ENCODE measurements at regions not wholly inside any gene's neighbourhood (a gene's known extent, or its start where the extent isn't known, plus 50 kb on each side); places are given as distances from the start of the nearest gene placed in this dataset.

DNA sequence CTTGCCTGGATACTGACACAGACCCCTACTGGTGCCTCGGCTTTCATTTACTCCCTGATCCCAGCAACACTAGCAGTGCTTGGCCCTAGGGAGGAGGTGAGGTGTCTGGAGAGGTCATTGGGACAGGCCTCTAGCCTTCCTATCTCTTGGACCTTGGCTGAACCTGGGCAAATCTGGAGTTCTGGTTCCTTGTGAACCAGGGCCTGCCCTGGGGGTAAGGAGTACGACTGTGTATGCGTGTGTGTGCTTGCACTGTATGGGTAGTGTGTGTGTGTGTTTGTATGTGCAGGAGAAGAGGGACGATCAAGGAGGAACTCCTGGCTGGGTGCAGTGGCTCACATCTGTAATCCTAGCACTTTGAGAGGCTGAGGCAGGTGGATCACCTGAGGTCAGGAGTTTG, 252.7 kb upstream of the CSF3R start:
- Histone ChIP-seq H3K4me2 (ENCODE audit: low read length) (no peak overlapping the region), H3K36me3 (replicated peaks; ENCODE audit: low read depth, low read length) (no peaks in the 10 kb centered on the region), H3K4me1 (ENCODE audit: low read length) (no peaks in the 10 kb centered on the region), H3K27me3 (ENCODE audit: low read depth, low read length) (no peaks in the 10 kb centered on the region), H3K9me3 (ENCODE audit: insufficient read depth, low read length) (no peaks in the 10 kb centered on the region), H3K79me2 (ENCODE audit: low read length) (no peaks in the 10 kb centered on the region), H4K20me1 (ENCODE audit: insufficient read depth, low read length) (no peaks in the 10 kb centered on the region), H2AFZ (ENCODE audit: low read depth, low read length) (no peak overlapping the region), H3K9ac (ENCODE audit: low read length) (no peak overlapping the region), H3K4me3 (ENCODE audit: low read length) (no peak overlapping the region), H3K27ac (ENCODE audit: low read length) (no peak overlapping the region)
- no peak for TF ChIP-seq EZH2phosphoT487 (IDR thresholded peaks at IDR 0.05; ENCODE audit: low read depth)
- TF ChIP-seq CTCF (IDR thresholded peaks at IDR 0.05; ENCODE audit: low read depth, low read length) = no peak

DNA sequence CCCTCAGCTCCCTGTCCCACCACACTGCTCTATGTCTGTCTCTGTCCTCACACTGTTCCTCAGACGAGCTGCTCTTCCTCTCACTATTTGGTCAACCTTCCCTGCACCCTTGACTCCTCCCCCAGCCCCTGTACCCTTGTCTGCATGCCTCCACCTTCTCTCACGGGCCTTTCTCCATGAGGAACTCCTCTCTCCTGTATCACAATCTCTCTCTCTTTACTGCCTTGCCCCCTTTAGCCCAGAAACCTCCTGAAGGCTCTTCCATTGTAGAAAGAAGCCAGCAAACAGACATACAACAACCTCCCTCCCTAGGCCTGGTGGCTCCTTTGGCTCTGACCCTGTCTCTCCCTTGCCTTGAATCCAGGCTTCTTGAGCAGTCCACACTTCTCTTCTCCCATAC, 251.6 kb upstream of the CSF3R start:
- Histone ChIP-seq H3K9ac (ENCODE audit: low read length) (no peak overlapping the region), H3K27me3 (ENCODE audit: low read depth, low read length) (no peaks in the 10 kb centered on the region), H4K20me1 (ENCODE audit: insufficient read depth, low read length) (no peaks in the 10 kb centered on the region), H3K27ac (ENCODE audit: low read length) (no peak overlapping the region), H3K9me3 (ENCODE audit: insufficient read depth, low read length) (no peaks in the 10 kb centered on the region), H3K4me3 (ENCODE audit: low read length) (no peak overlapping the region), H3K4me2 (ENCODE audit: low read length) (no peak overlapping the region), H3K79me2 (ENCODE audit: low read length) (no peaks in the 10 kb centered on the region), H3K36me3 (replicated peaks; ENCODE audit: low read depth, low read length) (no peaks in the 10 kb centered on the region), H3K4me1 (ENCODE audit: low read length) (no peaks in the 10 kb centered on the region), H2AFZ (ENCODE audit: low read depth, low read length) (no peak overlapping the region)
- TF ChIP-seq EZH2phosphoT487 (IDR thresholded peaks at IDR 0.05; ENCODE audit: low read depth) = no peak
- TF ChIP-seq CTCF (IDR thresholded peaks at IDR 0.05; ENCODE audit: low read depth, low read length) = no peak

DNA sequence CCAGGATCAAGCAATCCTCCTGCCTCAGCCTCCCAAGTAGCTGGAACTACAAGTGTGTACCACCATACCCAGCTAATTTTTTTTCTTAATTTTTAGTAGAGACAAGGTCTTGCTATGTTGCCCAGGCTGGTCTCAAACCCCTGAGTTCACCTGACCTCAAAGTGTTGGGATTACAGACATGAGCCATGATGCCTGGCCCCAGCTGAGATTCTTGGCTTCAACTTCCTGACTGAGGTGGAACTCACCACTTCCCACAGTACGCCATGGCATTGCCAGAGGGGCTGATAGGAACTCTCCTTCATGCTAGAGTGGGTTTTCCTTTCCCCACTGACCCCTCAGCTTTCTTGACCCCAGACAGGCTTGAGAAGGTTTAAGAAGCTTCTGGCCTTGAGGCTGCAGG, 251.0 kb upstream of the CSF3R start:
- Histone ChIP-seq H3K27ac (ENCODE audit: low read length) (no peak overlapping the region), H3K4me2 (ENCODE audit: low read length) (no peak overlapping the region), H3K36me3 (replicated peaks; ENCODE audit: low read depth, low read length) (no peaks in the 10 kb centered on the region), H4K20me1 (ENCODE audit: insufficient read depth, low read length) (no peaks in the 10 kb centered on the region), H3K4me1 (ENCODE audit: low read length) (no peaks in the 10 kb centered on the region), H2AFZ (ENCODE audit: low read depth, low read length) (no peak overlapping the region), H3K4me3 (ENCODE audit: low read length) (no peak overlapping the region), H3K9me3 (ENCODE audit: insufficient read depth, low read length) (no peaks in the 10 kb centered on the region), H3K79me2 (ENCODE audit: low read length) (no peaks in the 10 kb centered on the region), H3K27me3 (ENCODE audit: low read depth, low read length) (no peaks in the 10 kb centered on the region), H3K9ac (ENCODE audit: low read length) (no peak overlapping the region)
- TF ChIP-seq CTCF (IDR thresholded peaks at IDR 0.05; ENCODE audit: low read depth, low read length) (no peak), EZH2phosphoT487 (IDR thresholded peaks at IDR 0.05; ENCODE audit: low read depth) (no peak)

- H3K4me3 ChIP-seq (ENCODE audit: low read length) = no peak overlapping the region
- H3K36me3 ChIP-seq (replicated peaks; ENCODE audit: low read depth, low read length) = no peaks in the 10 kb centered on the region
- no peaks in the 10 kb centered on the region for H3K79me2 ChIP-seq (ENCODE audit: low read length)
- H3K9ac ChIP-seq (ENCODE audit: low read length) = no peak overlapping the region
- no peak overlapping the region for H2AFZ ChIP-seq (ENCODE audit: low read depth, low read length)
- no peaks in the 10 kb centered on the region for H3K4me1 ChIP-seq (ENCODE audit: low read length)
- no peaks in the 10 kb centered on the region for H4K20me1 ChIP-seq (ENCODE audit: insufficient read depth, low read length)
- H3K9me3 ChIP-seq (ENCODE audit: insufficient read depth, low read length) = no peaks in the 10 kb centered on the region
- TF ChIP-seq CTCF (IDR thresholded peaks at IDR 0.05; ENCODE audit: low read depth, low read length) (no peak), EZH2phosphoT487 (IDR thresholded peaks at IDR 0.05; ENCODE audit: low read depth) (no peak)
- H3K27me3 ChIP-seq (ENCODE audit: low read depth, low read length) = no peaks in the 10 kb centered on the region
- no peak overlapping the region for H3K4me2 ChIP-seq (ENCODE audit: low read length)
- no peak overlapping the region for H3K27ac ChIP-seq (ENCODE audit: low read length)
Measured at GRCh38 chr1:36732015-36732356, 249.3 kb upstream of the CSF3R start.
